LNCaP clone FGC (cell line): ENCODE measurements at regions not wholly inside any gene's neighbourhood (a gene's known extent, or its start where the extent isn't known, plus 50 kb on each side); places are given as distances from the start of the nearest gene placed in this dataset.

ENCODE experiments used
- DNase-seq: peaks from one replicate; pipeline ENCODE4 v3.0.0-alpha.2; 2011; ENCODE audit warnings: low read depth
- H3K4me3 ChIP-seq: 2 replicates; pipeline ENCODE4 v1.5.1; 2011; ENCODE audit warnings: mild to moderate bottlenecking, low read depth, low read length, control low read depth
- TF ChIP-seq, protein P1 (sequence below): IDR thresholded peaks from 2 replicates; pipeline ENCODE4 v1.5.1; 2012; ENCODE audit warnings: mild to moderate bottlenecking; ENCODE audit not compliant: control insufficient read depth, insufficient read depth; ENCODE audit errors: extremely low read depth

DNA sequence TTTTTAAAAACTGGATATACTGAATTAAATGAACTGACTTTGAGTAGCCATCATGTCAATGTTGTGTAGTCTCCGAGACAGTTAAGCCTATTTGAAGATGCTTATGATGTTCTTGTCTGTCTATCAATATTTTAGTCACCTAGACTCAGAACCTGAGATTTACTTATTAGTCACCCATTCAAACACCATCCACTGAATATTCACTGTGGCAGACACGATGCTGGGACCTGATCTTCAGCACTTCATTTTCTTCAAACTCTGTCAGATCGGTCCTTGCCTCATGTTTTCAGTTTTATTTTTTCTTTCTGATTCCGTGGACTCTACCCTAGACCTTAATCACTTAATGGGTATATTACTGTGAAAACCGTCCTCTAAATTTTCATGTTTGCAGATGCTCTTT is 123.7 kb upstream of the MCHR2 start:
- TF ChIP-seq, protein P1, sequence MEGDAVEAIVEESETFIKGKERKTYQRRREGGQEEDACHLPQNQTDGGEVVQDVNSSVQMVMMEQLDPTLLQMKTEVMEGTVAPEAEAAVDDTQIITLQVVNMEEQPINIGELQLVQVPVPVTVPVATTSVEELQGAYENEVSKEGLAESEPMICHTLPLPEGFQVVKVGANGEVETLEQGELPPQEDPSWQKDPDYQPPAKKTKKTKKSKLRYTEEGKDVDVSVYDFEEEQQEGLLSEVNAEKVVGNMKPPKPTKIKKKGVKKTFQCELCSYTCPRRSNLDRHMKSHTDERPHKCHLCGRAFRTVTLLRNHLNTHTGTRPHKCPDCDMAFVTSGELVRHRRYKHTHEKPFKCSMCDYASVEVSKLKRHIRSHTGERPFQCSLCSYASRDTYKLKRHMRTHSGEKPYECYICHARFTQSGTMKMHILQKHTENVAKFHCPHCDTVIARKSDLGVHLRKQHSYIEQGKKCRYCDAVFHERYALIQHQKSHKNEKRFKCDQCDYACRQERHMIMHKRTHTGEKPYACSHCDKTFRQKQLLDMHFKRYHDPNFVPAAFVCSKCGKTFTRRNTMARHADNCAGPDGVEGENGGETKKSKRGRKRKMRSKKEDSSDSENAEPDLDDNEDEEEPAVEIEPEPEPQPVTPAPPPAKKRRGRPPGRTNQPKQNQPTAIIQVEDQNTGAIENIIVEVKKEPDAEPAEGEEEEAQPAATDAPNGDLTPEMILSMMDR: no peak
- no peak for DNase-seq
- H3K4me3 ChIP-seq: no peak overlapping the region

DNA sequence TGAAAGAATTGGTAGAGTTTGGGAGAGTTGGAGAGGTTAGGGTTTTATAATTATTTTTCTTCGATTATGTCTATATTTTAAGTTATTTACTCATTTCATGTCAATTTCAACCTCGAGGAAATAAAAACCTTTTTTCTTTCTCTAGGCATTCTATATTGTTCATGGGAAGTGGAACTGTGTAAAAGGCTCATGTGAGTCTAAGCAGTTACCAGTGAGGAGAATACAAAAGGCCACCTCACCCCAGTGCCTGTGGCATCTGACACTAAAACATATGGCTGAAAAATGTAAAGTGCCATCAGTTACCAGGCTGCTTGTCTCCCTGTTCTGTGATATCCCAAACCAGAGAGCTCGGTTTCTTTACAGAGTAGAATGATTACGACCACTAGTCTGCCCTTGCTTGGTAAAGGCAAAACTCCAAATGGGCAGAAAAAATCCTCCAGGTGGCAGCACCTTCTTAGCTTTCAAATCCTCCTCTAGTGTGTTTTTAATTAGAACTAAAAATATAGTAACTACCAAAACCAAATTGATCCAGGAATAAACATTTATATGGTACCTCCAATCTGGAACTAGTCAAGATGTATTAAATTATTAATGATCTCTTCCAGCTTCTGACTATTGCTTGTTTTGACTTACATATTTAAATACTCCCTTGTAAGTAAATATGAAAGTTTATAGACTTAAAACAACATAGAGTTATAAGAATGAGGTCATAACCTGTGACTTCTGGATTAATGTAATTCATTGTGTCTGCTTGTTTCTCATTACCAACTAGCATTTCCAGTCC is 122.6 kb upstream of the MCHR2 start:
- TF ChIP-seq, protein P1: peak; percentile 52
- DNase-seq: peak; percentile 44
- no peak overlapping the region for H3K4me3 ChIP-seq

DNA sequence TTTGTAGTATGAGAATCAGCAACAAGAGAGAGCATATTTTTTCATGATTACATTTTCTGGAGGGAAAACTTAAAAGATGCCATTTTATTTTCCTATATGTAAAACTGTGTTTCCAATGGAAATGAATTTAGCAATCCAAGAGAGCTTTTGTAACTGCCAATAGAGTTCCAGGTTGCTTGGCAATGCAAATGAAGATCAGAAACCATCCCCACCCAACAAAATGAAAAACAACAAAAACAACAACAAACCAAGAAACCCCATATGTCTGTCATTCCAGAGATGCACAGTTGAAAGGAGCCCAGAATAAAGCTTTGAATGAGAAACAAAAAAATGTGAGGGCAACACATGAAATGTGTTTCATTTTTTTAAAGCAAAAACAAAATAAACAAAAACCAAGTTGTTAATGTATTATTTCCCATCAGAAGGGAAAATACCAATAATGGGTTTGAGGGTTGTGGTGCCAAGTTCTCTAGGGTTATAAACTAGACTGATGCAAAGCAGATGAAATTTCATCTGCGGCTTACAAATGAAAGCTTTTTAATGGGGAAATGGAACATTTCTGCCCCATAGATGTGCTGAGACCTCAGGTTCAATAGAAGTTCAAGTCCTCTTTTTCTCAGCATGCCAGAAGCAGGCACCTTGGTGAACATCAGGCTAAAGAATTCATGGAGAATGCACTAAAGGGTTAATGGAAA is 121.5 kb upstream of the MCHR2 start:
- no peak for DNase-seq
- TF ChIP-seq, protein P1: no peak
- H3K4me3 ChIP-seq: no peak overlapping the region

DNA sequence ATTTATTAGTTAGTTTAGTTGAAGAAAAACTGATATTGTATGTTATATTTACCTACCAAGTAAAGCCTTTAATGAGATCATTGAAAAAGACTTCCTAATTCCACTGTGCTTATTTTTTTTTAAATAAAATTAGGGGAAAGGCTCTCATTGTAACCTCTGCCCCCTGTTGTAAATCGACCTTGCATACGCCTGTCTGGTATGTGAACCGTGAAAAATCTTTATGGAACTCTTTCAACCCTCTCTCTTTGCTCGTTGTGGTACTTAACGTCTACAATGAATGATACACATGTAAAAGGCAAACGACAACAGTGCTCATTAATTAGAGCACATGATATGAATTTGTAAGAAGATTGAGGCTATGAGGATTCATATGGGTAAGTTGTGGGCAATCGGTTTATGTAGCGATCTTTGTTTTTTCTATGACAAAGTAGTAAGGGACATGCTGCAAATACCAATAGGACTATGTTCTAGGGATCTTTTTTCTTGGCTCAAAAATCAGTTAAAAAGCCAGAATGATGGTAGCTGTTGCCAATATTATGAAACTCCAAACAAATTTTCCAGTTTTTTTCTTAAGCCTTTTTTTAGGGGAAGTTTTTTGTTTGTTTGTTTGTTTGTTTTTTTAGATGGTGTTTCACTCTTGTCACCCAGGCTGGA is 119.0 kb upstream of the MCHR2 start:
- TF ChIP-seq, protein P1: no peak
- DNase-seq: no peak

DNA sequence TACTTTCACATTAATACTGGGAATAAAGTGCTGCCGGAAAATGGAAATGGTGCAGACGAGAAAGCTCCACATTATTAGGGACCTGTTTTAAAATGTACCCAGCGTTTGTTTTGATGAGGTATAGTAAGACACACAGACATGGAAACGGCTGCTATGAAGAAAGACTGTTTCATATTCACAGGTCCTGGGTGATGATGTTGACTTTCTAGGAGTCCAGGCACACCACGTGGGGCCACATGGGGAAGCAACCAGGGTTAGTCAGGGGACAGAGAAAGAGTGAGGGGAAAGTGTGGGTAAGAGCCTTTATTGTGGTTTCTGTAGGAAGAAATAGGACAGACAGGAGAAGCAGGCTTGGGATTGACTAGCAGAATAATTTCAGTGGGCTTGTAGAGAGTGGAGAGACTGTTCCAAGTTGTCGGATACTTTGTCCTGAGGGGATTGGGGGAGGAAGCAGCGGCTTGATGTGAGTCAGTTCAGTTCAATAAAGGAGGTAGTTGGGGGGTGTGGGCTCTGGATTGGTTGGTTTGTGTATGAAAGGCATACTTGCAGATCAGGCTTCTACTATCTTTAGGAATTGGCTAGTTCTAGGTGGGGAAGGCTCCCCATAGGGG is 112.0 kb upstream of the MCHR2 start:
- TF ChIP-seq, protein P1: no peak
- no peak for DNase-seq
- no peak overlapping the region for H3K4me3 ChIP-seq

More for the DNA sequence above, 119.0 kb upstream of the MCHR2 start:
- no peak overlapping the region for H3K4me3 ChIP-seq

DNA sequence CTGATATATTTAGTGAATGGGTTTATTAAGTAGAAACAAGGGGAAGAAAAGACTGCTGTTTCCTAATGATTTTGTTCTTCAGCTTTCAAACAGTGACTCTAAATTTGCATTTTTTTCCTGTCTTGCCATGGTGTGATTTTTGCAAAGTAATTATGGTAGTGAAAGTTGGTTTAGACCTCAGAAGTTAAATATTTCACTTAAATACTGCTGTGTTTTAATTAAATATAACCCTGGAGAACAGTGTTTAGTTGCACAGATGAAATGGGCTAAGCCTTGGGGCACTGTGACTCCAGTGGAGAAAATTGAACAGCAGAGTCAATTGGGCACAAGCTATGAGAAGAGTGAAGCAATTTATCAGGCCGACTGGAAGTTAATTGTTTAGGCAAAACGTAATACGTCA is 111.1 kb upstream of the MCHR2 start:
- TF ChIP-seq, protein P1: no peak
- H3K4me3 ChIP-seq: no peak overlapping the region
- no peak for DNase-seq
